LNCaP clone FGC (cell line): ENCODE measurements at regions not wholly inside any gene's neighbourhood (a gene's known extent, or its start where the extent isn't known, plus 50 kb on each side); places are given as distances from the start of the nearest gene placed in this dataset.
"Not testable (repeated sequence)": the region's sequence is repeated elsewhere in the genome, so short reads cannot be mapped to it uniquely, and the experiment has no call there.

ENCODE experiments used
- DNase-seq: peaks from one replicate; pipeline ENCODE4 v3.0.0-alpha.2; 2011; ENCODE audit warnings: low read depth
- H3K4me3 ChIP-seq: 2 replicates; pipeline ENCODE4 v1.5.1; 2011; ENCODE audit warnings: mild to moderate bottlenecking, low read depth, low read length, control low read depth
- CTCF ChIP-seq: IDR thresholded peaks from 2 replicates; pipeline ENCODE4 v1.5.1; 2012; ENCODE audit warnings: mild to moderate bottlenecking; ENCODE audit not compliant: control insufficient read depth, insufficient read depth; ENCODE audit errors: extremely low read depth

DNA sequence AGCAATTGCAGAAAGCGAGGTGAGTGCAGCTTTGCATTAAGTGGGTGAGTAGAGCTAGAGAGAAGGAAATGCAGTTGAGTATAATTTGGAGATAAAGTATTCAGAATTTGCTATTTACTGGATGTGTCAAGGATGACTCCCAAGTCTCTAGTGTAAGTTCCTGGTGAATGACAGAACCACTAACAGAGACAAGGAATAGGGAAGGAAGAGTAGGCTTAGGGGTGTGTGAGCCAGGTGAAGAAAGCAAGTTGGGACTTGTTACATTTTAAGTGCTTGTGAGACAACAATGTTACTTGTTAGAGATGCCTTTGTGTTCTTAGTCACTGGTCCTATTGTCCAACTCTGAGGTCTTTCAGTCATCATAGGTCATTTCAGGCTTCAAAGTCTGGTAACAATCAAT is 70.8 kb downstream of the TBC1D26 start:
- H3K4me3 ChIP-seq, DNase-seq: not testable (repeated sequence)

GRCh38 chr17:15806825-15807224 is 74.7 kb downstream of the TBC1D26 start:
- not testable (repeated sequence) for H3K4me3 ChIP-seq, DNase-seq

GRCh38 chr17:15813388-15813787 is 81.3 kb downstream of the TBC1D26 start:
- DNase-seq: not testable (repeated sequence)

GRCh38 chr17:15814003-15814402 is 81.9 kb downstream of the TBC1D26 start:
- not testable (repeated sequence) for DNase-seq, H3K4me3 ChIP-seq

More at GRCh38 chr17:15813388-15813787, 81.3 kb downstream of the TBC1D26 start:
- H3K4me3 ChIP-seq: not testable (repeated sequence)

DNA sequence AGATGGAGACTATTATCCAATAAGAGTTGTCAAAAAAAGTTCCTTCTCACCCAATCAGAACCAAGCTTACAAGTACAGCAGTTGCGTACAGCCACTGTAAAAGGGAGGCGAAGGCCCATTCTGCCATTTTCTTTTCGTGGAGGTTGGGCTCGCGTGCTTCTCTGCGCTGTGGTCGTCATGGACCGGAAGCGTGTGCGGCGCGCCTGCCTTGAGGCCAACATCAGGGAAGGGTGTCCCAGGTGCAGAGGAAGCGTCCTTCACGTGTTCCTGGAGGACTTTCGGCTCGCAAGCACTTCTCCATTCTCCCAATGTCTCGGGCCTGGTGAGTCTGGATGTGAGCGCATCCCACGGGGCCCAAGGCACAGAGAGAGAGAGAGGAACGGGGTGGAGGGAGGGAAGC is 85.8 kb downstream of the TBC1D26 start:
- H3K4me3 ChIP-seq, DNase-seq: not testable (repeated sequence)

DNA sequence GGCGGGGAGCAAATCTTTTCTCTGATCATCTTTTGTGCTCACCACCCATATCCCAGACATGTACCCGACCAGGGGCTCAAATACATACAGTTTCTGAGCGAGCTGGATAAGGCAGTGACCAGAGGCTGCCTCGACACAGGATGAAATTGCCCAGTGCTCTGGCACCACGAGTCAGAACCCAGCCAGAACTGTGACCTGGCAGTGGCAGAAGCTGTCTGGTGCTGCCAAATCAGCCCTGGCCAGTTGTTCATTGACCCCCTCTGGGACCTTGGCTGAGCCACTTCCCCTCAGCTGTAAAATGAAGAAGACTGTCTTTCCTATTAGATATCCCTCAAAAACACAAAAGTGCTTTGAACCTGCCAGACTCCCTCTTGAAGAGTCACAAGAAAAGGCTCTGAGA is 90.2 kb downstream of the TBC1D26 start:
- not testable (repeated sequence) for H3K4me3 ChIP-seq, DNase-seq

- DNase-seq: peak; percentile 26
- not testable (repeated sequence) for H3K4me3 ChIP-seq
- peak; percentile 87 for TF ChIP-seq CTCF
Measured at GRCh38 chr17:15828727-15829314, 96.7 kb downstream of the TBC1D26 start.

DNA sequence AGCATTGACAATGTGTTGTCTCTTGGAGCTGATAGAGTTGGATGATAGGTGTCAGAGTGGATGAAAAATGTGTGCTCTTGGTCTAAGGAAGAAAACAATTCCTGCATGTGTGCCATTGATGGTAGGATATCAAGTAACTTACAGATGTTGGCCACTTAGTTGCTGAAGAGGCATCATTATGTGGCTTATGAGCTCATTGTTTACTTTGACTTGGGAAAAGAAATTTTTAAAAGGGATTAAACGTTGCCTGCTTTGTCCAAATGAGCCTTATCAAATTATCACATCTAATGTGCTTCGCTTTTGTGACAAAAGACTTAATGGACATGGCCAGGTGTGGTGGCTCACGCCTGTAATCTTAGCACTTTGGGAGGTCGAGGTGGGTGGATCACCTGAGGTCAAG is 98.1 kb downstream of the TBC1D26 start:
- H3K4me3 ChIP-seq, DNase-seq: not testable (repeated sequence)

GRCh38 chr17:15831182-15831581 is 99.1 kb downstream of the TBC1D26 start:
- H3K4me3 ChIP-seq, DNase-seq: not testable (repeated sequence)

DNA sequence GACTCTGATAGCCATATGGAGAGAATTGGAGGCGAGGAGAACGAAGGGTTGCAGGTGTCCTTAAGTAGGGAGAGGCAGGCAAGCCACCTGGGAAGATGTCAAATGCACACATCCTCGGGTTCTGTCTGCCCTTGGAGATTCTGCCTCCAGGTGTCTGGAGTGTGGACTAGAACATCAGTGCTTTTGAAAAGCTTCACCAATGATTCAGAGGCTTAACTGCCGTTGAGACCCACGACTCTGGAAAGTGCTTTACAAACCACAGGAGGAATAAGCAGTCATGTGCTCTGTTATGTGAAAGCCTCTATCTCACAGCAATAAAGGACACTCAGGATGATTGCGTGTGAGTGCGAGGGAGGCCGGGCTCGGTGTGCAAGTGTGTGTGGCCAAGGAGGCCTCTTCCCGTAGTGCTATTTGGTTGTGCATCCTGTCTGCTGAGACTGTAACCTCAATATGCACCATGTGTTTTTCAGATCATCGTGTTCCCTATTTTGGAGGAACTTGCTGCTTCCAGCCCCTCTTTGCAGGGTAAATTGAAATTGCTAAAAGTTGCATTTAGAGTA is 100.9 kb downstream of the TBC1D26 start:
- DNase-seq, H3K4me3 ChIP-seq: not testable (repeated sequence)

- H3K4me3 ChIP-seq, DNase-seq: not testable (repeated sequence)
Measured at GRCh38 chr17:15833890-15834289, 101.8 kb downstream of the TBC1D26 start.

GRCh38 chr17:15835481-15835880 is 103.4 kb downstream of the TBC1D26 start:
- not testable (repeated sequence) for H3K4me3 ChIP-seq, DNase-seq

DNA sequence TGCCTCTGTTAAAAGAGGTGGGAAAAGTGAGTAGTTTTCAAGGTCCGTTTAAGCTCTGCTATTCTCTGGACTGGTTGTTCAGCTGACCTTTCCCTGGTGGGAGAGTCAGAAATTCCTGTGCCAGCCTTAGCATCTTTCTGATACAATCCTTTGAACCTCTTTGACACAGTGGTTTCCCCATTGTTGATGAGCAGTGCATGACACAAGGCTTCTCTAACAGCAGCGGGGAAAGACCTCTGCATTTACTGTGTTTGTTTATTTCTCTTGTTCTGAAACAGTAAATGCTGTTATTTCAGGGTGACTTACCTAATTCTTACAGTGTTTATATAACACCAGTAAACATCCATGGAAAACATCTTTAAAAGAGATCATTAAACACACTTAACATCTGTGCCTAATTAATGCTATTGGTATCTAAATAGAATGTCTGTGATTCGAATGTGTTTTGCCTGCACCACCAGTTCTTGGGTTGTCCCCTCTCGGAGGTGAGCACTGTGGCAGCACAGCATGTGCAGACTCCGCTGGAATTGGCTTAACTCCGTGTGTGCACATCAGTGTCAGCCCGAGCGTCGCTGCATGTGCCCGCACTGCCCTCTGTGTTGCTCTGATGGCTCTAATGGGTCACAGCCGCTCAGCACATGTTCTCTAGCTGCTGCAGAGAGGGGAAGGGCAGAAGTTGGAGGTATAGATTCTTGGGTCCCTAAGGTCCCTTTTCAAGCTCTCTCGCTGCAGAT is 104.3 kb downstream of the TBC1D26 start:
- not testable (repeated sequence) for H3K4me3 ChIP-seq, DNase-seq

- TF ChIP-seq CTCF: 0 out of 2 replicates have a peak, but pooled peaks have one; percentile 5
- DNase-seq, H3K4me3 ChIP-seq: not testable (repeated sequence)
Measured at GRCh38 chr17:15836991-15837390, 104.9 kb downstream of the TBC1D26 start.

GRCh38 chr17:15847447-15848229 is 97.3 kb upstream of the ADORA2B start:
- H3K4me3 ChIP-seq, DNase-seq: not testable (repeated sequence)

- DNase-seq, H3K4me3 ChIP-seq: not testable (repeated sequence)
Measured at GRCh38 chr17:15849054-15849453, 95.9 kb upstream of the ADORA2B start.
